GM10248 (cell line): ENCODE measurements at regions not wholly inside any gene's neighbourhood (a gene's known extent, or its start where the extent isn't known, plus 50 kb on each side); places are given as distances from the start of the nearest gene placed in this dataset.

Source experiments
- CTCF ChIA-PET: fragments of 300-600 bp; sonication (Branson Sonifier 250); formaldehyde crosslinking; extraction: SDS; loops from one replicate; lab custom pipeline; 2021; ENCODE audit warnings: antibody characterized with exemption; lab: Yijun Ruan, JAX
- POLR2A ChIA-PET: fragments of 350-650 bp; sonication (Branson Sonifier 250); formaldehyde crosslinking; extraction: SDS; loops from one replicate; lab custom pipeline; 2020; ENCODE audit warnings: antibody characterized with exemption; lab: Yijun Ruan, JAX
- DNase-seq: peaks from one replicate; pipeline ENCODE4 v3.0.0; 2012; ENCODE audit errors: extremely low spot score
- CTCF ChIP-seq: IDR thresholded peaks from 2 replicates; pipeline ENCODE4 v1.5.1; 2012; ENCODE audit warnings: mild to moderate bottlenecking, low read depth; ENCODE audit errors: extremely low read depth, missing control alignments, control extremely low read depth

GRCh38 chr11:109029927-109030326 lies 365.1 kb downstream of the DDX10 start:
- TF ChIP-seq CTCF: no peak
- POLR2A ChIA-PET: no interaction called here
- no peak for DNase-seq
- CTCF ChIA-PET: no interaction called here

- TF ChIP-seq CTCF: no peak
- ChIA-PET POLR2A (no interaction called here), CTCF (no interaction called here)
- DNase-seq: no peak
Observed at GRCh38 chr11:109033627-109034338, 368.9 kb downstream of the DDX10 start.

GRCh38 chr11:109034339-109034696 lies 369.4 kb downstream of the DDX10 start:
- no peak for DNase-seq
- ChIA-PET POLR2A (no interaction called here), CTCF (no interaction called here)
- TF ChIP-seq CTCF: no peak

GRCh38 chr11:109035284-109035683 lies 370.4 kb downstream of the DDX10 start:
- no peak for TF ChIP-seq CTCF
- ChIA-PET POLR2A (no interaction called here), CTCF (no interaction called here)
- no peak for DNase-seq

- no peak for DNase-seq
- POLR2A ChIA-PET: no interaction called here
- CTCF ChIA-PET: no interaction called here
- no peak for TF ChIP-seq CTCF
Observed at GRCh38 chr11:109036011-109036410, 371.1 kb downstream of the DDX10 start.

- POLR2A ChIA-PET: no interaction called here
- no peak for DNase-seq
- no peak for TF ChIP-seq CTCF
- CTCF ChIA-PET: interaction anchor here (0.8 to 1.3 kb wide), 3 partner anchors 9 to 38 kb away, joined by 3 read pairs; no protein-coding TSS in a partner anchor
Observed at GRCh38 chr11:109037856-109038780, 373.2 kb downstream of the DDX10 start.
